Testis (tissue), 2 donors: ENCODE measurements at regions not wholly inside any gene's neighbourhood (a gene's known extent, or its start where the extent isn't known, plus 50 kb on each side); places are given as distances from the start of the nearest gene placed in this dataset.

ENCODE experiments used
- DNase-seq: peaks from one replicate; pipeline ENCODE4 v3.0.0-alpha.2; 2019
- H3K27ac ChIP-seq, 2 donors: fragments of 200-600 bp; sonication (generic); one replicate each; pipeline ENCODE4 v1.5.1; 2019
- H3K27me3 ChIP-seq: fragments of 200-600 bp; sonication (generic); one replicate; pipeline ENCODE4 v1.5.1; 2019
- H3K36me3 ChIP-seq: fragments of 200-600 bp; sonication (generic); one replicate; pipeline ENCODE4 v1.5.1; 2017; ENCODE audit warnings: low read depth; ENCODE audit errors: missing control alignments
- H3K4me1 ChIP-seq: fragments of 200-600 bp; sonication (generic); one replicate; pipeline ENCODE4 v1.5.1; 2019
- H3K4me3 ChIP-seq, 2 donors: fragments of 200-600 bp; sonication (generic); one replicate each; pipeline ENCODE4 v1.5.1; 2017 to 2019
- H3K9me3 ChIP-seq: fragments of 200-600 bp; sonication (generic); one replicate; pipeline ENCODE4 v1.5.1; 2017
- CTCF ChIP-seq, 3 experiments: fragments of 450-650 bp in 2 of 3; fragments of 200-600 bp in 1 of 3; sonication (generic) in 1 of 3; IDR thresholded peaks; one replicate each; pipeline ENCODE4 v1.5.1; 2016 to 2019; ENCODE audit warnings: antibody characterized with exemption in 3 of 3, mild to moderate bottlenecking in 2 of 3, moderate library complexity in 1 of 3
- POLR2A ChIP-seq: fragments of 450-650 bp; IDR thresholded peaks from one replicate; pipeline ENCODE4 v1.6.1; 2017; ENCODE audit warnings: antibody characterized with exemption, mild to moderate bottlenecking, moderate library complexity
- WGBS, 2 donors: methylation state at CpG; one replicate each; pipeline ENCODE4 v1.1.5; 2018; 5-methylcytosine and 5-hydroxymethylcytosine counted together
- intact Hi-C: fragments of 100-400 bp; cut with DNase I; formaldehyde crosslinking; loops from one replicate; pipeline ENCODE4 v1.15.1; 2023; ENCODE audit warnings: low total_unique reads

DNA sequence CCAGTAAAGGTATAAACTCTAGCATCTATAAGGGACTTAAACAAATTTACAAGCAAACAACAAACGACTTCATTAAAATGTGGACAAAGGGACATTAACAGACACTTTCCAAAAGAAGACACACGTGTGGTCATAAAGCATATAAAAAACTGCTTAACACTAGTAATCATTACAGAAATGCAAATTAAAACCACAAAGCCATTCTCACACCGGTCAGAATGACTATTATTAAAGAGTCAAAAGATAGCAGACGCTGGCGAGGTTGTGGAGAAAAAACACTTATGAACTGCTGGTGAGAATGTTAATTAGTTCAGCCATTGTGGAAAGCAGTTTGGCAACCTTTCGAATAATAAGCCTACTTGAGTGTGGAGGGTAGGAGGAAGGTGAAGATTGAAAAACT, 217.1 kb upstream of the DLGAP1 start:
- Histone ChIP-seq H3K27ac (no peak overlapping the region), H3K4me1 (no peaks in the 10 kb centered on the region), H3K9me3 (no peaks in the 10 kb centered on the region), H3K36me3 (no peaks in the 10 kb centered on the region), H3K4me3 (no peak overlapping the region), H3K27me3 (no peaks in the 10 kb centered on the region)
- TF ChIP-seq POLR2A (no peak), CTCF (IDR thresholded peaks at IDR 0.05) (no peak)
- intact Hi-C loops: no loop called here
- 59 to 69% methylated on average over 6 of the region's 6 CpGs for WGBS, 2 donors
- DNase-seq: no peak

DNA sequence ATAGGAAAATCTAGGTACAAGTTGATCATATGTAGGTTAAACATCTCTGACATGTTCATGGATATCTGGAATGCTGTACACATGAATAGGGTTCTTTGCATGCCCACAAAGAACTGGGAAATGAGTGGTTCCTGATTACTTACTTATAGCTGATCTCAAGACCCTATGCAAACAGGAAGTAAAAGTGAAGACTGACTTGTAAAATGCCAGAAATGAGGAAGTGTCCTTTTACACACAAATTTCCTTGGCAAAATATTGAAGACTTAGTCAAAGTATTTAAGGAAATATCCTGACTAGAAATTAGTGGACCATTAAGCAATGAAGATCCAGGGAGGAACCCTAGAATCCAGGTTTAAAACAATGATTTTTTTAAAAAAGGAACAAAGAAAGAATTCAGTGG, 203.7 kb upstream of the DLGAP1 start:
- no peaks in the 10 kb centered on the region for H3K4me1 ChIP-seq
- TF ChIP-seq POLR2A (no peak), CTCF (IDR thresholded peaks at IDR 0.05) (no peak)
- no peaks in the 10 kb centered on the region for H3K36me3 ChIP-seq
- no peaks in the 10 kb centered on the region for H3K9me3 ChIP-seq
- H3K27me3 ChIP-seq: no peaks in the 10 kb centered on the region
- no peak for DNase-seq
- intact Hi-C loops: no loop called here
- no peak overlapping the region for H3K27ac ChIP-seq
- no peak overlapping the region for H3K4me3 ChIP-seq

DNA sequence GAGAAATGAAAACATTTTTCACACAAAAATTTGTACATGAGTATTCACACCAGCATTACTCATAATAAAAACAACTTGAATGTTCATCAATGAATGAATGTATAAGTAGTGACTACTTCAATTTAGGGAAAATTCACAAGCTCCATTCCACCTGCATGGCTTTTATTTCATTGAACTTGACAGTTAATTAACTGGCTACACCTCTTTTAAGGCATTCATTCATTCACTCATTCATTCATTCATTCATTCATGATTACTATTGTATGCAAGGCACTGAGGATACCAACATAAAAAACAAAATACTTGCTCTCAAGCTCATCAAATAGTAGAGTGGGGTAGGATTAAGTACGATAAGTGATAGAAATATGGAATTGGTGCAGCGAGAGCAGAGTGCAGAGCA, 198.3 kb upstream of the DLGAP1 start:
- no peak for DNase-seq
- H3K27me3 ChIP-seq: no peaks in the 10 kb centered on the region
- TF ChIP-seq POLR2A: no peak
- intact Hi-C loops: no loop called here
- no peak overlapping the region for H3K27ac ChIP-seq
- H3K4me3 ChIP-seq: no peak overlapping the region
- 92 to 96% methylated on average over 2 of the region's 2 CpGs for WGBS, 2 donors
- no peaks in the 10 kb centered on the region for H3K9me3 ChIP-seq
- H3K4me1 ChIP-seq: no peaks in the 10 kb centered on the region
- no peaks in the 10 kb centered on the region for H3K36me3 ChIP-seq

GRCh38 chr18:4641771-4642368, 186.8 kb upstream of the DLGAP1 start:
- Histone ChIP-seq H3K9me3 (no peaks in the 10 kb centered on the region), H3K27ac (no peak overlapping the region), H3K4me3 (no peak overlapping the region), H3K4me1 (peaks cover 4% of the 10 kb centered on the region), H3K36me3 (no peaks in the 10 kb centered on the region), H3K27me3 (no peaks in the 10 kb centered on the region)
- WGBS, 2 donors: 68 to 72% methylated on average over 4 to 5 of the region's 5 CpGs
- no peak for DNase-seq
- TF ChIP-seq CTCF (IDR thresholded peaks at IDR 0.05) (no peak), POLR2A (no peak)
- intact Hi-C loops: no loop called here

- DNase-seq: no peak
- H3K36me3 ChIP-seq: no peaks in the 10 kb centered on the region
- H3K4me1 ChIP-seq: peaks cover 4% of the 10 kb centered on the region
- no peak overlapping the region for H3K27ac ChIP-seq
- TF ChIP-seq CTCF (IDR thresholded peaks at IDR 0.05) (no peak), POLR2A (no peak)
- 67 to 73% methylated on average over 3 of the region's 3 CpGs for WGBS, 2 donors
- no peaks in the 10 kb centered on the region for H3K9me3 ChIP-seq
- no peak overlapping the region for H3K4me3 ChIP-seq
- intact Hi-C loops: no loop called here
- no peaks in the 10 kb centered on the region for H3K27me3 ChIP-seq
These were observed 185.4 kb upstream of the DLGAP1 start for GRCh38 chr18:4640349-4641012.
